ENCODE measurements at regions not wholly inside any gene's neighbourhood (a gene's known extent, or its start where the extent isn't known, plus 50 kb on each side); places are given as distances from the start of the nearest gene placed in this dataset.
"Not testable (repeated sequence)": the region's sequence is repeated elsewhere in the genome, so short reads cannot be mapped to it uniquely, and the experiment has no call there.

DNA sequence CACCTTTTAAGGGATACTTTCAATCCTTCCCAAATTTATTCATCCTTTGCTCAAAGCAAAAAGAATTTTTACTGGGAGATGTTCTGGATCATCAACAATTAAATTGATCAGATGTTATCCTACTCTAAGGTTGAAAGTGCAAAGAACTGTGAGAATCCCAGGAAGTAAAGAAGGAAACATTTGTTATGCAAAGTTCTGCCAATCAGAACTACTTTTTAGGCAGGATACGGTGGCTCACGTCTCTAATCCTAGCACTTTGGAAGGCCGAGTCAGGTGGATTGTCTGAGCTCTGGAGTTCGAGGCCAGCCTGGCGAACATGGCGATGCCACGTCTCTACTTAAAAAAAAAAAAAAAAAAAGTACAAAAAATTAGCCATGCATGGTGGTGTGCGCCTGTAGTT lies 882.3 kb downstream of the DIAPH3 start:
- 97% methylated on average over 8 of the region's 8 CpGs for WGBS
- Histone ChIP-seq H3K4me1 (ENCODE audit: control insufficient read depth in 2 of 2, insufficient read depth in 2 of 2, low read length in 2 of 2) (no peaks in the 10 kb centered on the region), H3K27ac (ENCODE audit: low read depth in 1 of 2, low read length in 1 of 2) (no peak overlapping the region), H3K9me3 (ENCODE audit: control insufficient read depth in 2 of 2, insufficient read depth in 1 of 2, low read length in 1 of 2) (no peaks in the 10 kb centered on the region), H3K27me3 (ENCODE audit: control insufficient read depth in 2 of 2, insufficient read depth in 1 of 2, low read length in 1 of 2) (no peaks in the 10 kb centered on the region), H3K4me3 (ENCODE audit: low read length in 2 of 2) (no peak overlapping the region), H3K36me3 (ENCODE audit: control insufficient read depth in 2 of 2, insufficient read depth in 2 of 2, low read length in 1 of 2) (no peaks in the 10 kb centered on the region)
- no peak for DNase-seq (ENCODE audit: low read depth in 6 of 9, low spot score in 9 of 9)

DNA sequence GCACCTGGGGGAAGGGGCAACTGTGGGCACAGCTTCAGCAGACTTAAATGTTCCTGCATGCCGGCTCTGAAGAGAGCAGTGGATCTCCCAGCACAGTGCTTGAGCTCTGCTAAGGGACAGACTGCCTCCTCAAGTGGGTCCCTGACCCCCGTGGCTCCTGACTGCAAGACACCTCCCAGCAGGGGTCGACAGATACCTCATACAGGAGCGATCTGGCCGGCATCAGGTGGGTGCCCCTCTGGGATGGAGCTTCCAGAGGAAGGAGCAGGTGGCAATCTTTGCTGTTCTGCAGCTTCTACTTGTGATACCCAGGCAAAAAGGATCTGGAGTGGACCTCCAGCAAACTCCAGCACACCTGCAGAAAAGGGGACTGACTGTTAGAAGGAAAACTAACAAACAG lies 871.5 kb downstream of the DIAPH3 start:
- not testable (repeated sequence) for DNase-seq (ENCODE audit: low read depth in 6 of 9, low spot score in 9 of 9); H3K9me3 ChIP-seq (ENCODE audit: control insufficient read depth in 2 of 2, insufficient read depth in 1 of 2, low read length in 1 of 2); H3K4me3 ChIP-seq (ENCODE audit: low read length in 2 of 2); H3K4me1 ChIP-seq (ENCODE audit: control insufficient read depth in 2 of 2, insufficient read depth in 2 of 2, low read length in 2 of 2); H3K27ac ChIP-seq (ENCODE audit: low read depth in 1 of 2, low read length in 1 of 2); H3K27me3 ChIP-seq (ENCODE audit: control insufficient read depth in 2 of 2, insufficient read depth in 1 of 2, low read length in 1 of 2); H3K36me3 ChIP-seq (ENCODE audit: control insufficient read depth in 2 of 2, insufficient read depth in 2 of 2, low read length in 1 of 2)
- WGBS, result 92% methylated on average over 5 of the region's 5 CpGs

DNA sequence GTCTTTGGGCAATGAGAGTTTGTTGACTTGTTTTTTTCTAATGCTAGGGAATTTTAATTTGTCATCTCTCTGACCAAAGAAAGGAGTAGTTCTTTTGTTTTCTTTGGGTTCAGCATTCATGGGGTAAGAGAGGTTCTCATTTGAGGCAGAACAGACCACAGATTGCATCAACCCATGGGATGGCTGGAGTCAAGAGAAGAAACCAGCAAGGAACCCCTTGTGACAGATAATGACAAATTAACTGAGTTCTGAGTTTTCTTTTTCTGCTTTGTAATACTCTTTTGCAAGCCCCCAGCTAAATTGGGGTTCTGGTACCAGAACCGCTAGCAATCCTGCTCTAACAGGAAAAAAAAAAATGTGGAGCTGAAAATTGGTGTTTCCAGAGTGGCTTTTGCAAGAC lies 864.1 kb downstream of the DIAPH3 start:
- no peaks in the 10 kb centered on the region for H3K9me3 ChIP-seq (ENCODE audit: control insufficient read depth in 2 of 2, insufficient read depth in 1 of 2, low read length in 1 of 2)
- 95% methylated on average over 1 of the region's 1 CpG for WGBS
- no peaks in the 10 kb centered on the region for H3K36me3 ChIP-seq (ENCODE audit: control insufficient read depth in 2 of 2, insufficient read depth in 2 of 2, low read length in 1 of 2)

DNA sequence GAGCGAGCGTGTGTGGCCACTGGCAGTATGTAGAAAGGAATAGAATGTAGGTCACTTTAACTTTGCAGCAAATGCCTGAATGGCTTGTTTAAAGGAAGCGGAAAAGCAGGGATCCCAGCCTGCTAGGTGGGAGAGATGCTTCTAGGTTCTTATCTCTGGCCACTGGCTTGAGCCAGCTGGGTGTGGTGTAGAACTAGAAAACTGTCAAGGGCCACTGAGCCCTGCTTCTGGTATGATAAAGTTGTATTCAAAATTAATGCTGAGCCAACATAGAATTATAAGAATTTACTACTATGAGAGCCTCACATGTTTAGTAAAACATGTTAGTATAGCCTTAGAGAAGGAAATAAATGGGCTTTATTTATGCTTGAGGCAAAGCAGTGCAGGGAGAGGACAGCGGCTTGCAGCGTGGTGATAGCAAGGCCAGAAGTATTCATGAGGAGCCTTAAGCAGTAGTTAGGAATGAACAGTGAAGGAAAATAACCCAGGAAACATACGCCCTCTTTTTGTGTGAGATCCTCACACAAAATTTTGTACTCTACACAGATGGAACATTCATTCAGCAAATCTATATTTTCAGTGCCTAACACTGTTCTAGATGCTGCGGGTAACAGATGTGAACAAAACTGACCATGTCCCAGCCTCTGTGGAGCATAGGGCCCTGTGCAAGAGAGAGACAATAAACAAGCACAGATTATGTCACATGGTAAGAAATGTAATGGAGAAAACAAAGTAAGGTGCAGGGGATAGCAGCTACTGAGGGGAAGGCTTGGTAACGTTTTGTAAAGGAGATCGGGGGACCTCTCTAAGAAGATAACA lies 863.2 kb downstream of the DIAPH3 start:
- Histone ChIP-seq H3K9me3 (ENCODE audit: control insufficient read depth in 2 of 2, insufficient read depth in 1 of 2, low read length in 1 of 2) (no peaks in the 10 kb centered on the region), H3K27ac (ENCODE audit: low read depth in 1 of 2, low read length in 1 of 2) (no peak overlapping the region), H3K36me3 (ENCODE audit: control insufficient read depth in 2 of 2, insufficient read depth in 2 of 2, low read length in 1 of 2) (no peaks in the 10 kb centered on the region), H3K27me3 (ENCODE audit: control insufficient read depth in 2 of 2, insufficient read depth in 1 of 2, low read length in 1 of 2) (no peaks in the 10 kb centered on the region), H3K4me1 (ENCODE audit: control insufficient read depth in 2 of 2, insufficient read depth in 2 of 2, low read length in 2 of 2) (no peaks in the 10 kb centered on the region), H3K4me3 (ENCODE audit: low read length in 2 of 2) (no peak overlapping the region)
- 92% methylated on average over 9 of the region's 9 CpGs for WGBS
- no peak for DNase-seq (ENCODE audit: low read depth in 6 of 9, low spot score in 9 of 9)

More for the DNA sequence above, 864.1 kb downstream of the DIAPH3 start:
- H3K27me3 ChIP-seq (ENCODE audit: control insufficient read depth in 2 of 2, insufficient read depth in 1 of 2, low read length in 1 of 2), result no peaks in the 10 kb centered on the region
- no peak overlapping the region for H3K27ac ChIP-seq (ENCODE audit: low read depth in 1 of 2, low read length in 1 of 2)
- DNase-seq (ENCODE audit: low read depth in 6 of 9, low spot score in 9 of 9), result no peak
- no peak overlapping the region for H3K4me3 ChIP-seq (ENCODE audit: low read length in 2 of 2)
- H3K4me1 ChIP-seq (ENCODE audit: control insufficient read depth in 2 of 2, insufficient read depth in 2 of 2, low read length in 2 of 2), result no peaks in the 10 kb centered on the region

DNA sequence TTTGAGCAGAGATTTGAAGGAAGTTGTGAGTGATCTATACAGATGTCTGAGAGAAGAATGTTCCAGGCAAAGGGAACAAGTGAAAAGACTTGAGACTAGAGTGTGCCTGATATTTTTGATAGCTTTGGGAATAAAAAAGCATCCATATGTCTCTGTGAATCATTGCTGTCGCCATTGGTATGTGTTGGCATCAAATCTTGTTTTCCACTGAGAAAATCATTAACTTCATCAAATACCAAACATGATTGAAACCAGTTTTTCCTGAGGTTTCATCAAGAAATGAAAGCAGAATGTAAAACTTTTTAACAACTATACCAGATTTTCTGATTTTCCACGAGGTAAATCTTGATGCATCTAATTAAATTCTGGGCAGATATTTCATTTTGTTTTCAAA lies 862.6 kb downstream of the DIAPH3 start:
- Histone ChIP-seq H3K27ac (ENCODE audit: low read depth in 1 of 2, low read length in 1 of 2) (no peak overlapping the region), H3K4me1 (ENCODE audit: control insufficient read depth in 2 of 2, insufficient read depth in 2 of 2, low read length in 2 of 2) (no peaks in the 10 kb centered on the region), H3K4me3 (ENCODE audit: low read length in 2 of 2) (no peak overlapping the region), H3K36me3 (ENCODE audit: control insufficient read depth in 2 of 2, insufficient read depth in 2 of 2, low read length in 1 of 2) (no peaks in the 10 kb centered on the region), H3K27me3 (ENCODE audit: control insufficient read depth in 2 of 2, insufficient read depth in 1 of 2, low read length in 1 of 2) (no peaks in the 10 kb centered on the region), H3K9me3 (ENCODE audit: control insufficient read depth in 2 of 2, insufficient read depth in 1 of 2, low read length in 1 of 2) (no peaks in the 10 kb centered on the region)
- DNase-seq (ENCODE audit: low read depth in 6 of 9, low spot score in 9 of 9), result no peak
- 89% methylated on average over 2 of the region's 2 CpGs for WGBS

DNA sequence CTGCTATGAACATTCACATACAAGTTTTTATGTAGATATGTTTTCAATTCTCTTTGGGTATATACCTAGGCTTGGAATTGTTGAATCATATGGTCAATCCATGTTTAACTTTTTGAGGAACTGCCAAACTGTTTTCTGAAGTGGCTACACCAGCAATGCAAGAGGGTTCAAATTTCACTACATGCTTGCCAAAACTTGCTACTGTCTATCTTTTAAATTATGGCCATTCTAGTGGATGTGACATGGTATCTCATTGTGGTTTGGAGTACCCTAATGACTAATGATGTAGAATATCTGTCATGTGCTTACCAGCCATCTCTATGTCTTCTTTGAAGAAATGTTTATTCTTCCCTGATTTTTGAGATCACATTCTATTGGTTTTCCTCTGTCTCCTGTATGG lies 860.3 kb downstream of the DIAPH3 start:
- DNase-seq (ENCODE audit: low read depth in 6 of 9, low spot score in 9 of 9), result no peak
- H3K4me3 ChIP-seq (ENCODE audit: low read length in 2 of 2), result no peak overlapping the region

DNA sequence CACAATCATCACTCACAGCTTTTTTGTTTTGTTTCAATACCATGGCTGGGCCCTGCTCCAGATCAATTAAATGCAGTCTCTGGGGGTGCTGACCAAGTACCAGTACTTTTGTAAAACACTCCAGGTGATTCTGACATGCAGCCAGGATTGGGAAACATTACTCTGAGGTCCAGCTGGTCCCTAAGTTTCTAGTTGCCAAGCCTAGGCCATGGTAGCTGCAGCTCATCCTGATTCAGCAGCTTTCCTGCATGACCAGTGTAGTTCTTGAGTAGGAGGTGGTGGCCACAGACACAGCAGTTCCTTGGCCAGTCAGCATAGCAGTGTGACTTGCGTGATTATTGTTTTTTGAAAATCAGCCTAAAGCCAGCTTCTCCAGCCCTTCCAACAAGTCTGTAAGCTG lies 859.1 kb downstream of the DIAPH3 start:
- no peak for DNase-seq (ENCODE audit: low read depth in 6 of 9, low spot score in 9 of 9)
- Histone ChIP-seq H3K4me3 (ENCODE audit: low read length in 2 of 2) (no peak overlapping the region), H3K36me3 (ENCODE audit: control insufficient read depth in 2 of 2, insufficient read depth in 2 of 2, low read length in 1 of 2) (no peaks in the 10 kb centered on the region), H3K9me3 (ENCODE audit: control insufficient read depth in 2 of 2, insufficient read depth in 1 of 2, low read length in 1 of 2) (no peaks in the 10 kb centered on the region), H3K4me1 (ENCODE audit: control insufficient read depth in 2 of 2, insufficient read depth in 2 of 2, low read length in 2 of 2) (no peaks in the 10 kb centered on the region), H3K27me3 (ENCODE audit: control insufficient read depth in 2 of 2, insufficient read depth in 1 of 2, low read length in 1 of 2) (no peaks in the 10 kb centered on the region), H3K27ac (ENCODE audit: low read depth in 1 of 2, low read length in 1 of 2) (no peak overlapping the region)
- WGBS, result 87% methylated on average over 1 of the region's 1 CpG

More for the DNA sequence above, 860.3 kb downstream of the DIAPH3 start:
- H3K9me3 ChIP-seq (ENCODE audit: control insufficient read depth in 2 of 2, insufficient read depth in 1 of 2, low read length in 1 of 2), result no peaks in the 10 kb centered on the region
- H3K27me3 ChIP-seq (ENCODE audit: control insufficient read depth in 2 of 2, insufficient read depth in 1 of 2, low read length in 1 of 2), result no peaks in the 10 kb centered on the region
- no peaks in the 10 kb centered on the region for H3K36me3 ChIP-seq (ENCODE audit: control insufficient read depth in 2 of 2, insufficient read depth in 2 of 2, low read length in 1 of 2)
- H3K27ac ChIP-seq (ENCODE audit: low read depth in 1 of 2, low read length in 1 of 2), result no peak overlapping the region
- H3K4me1 ChIP-seq (ENCODE audit: control insufficient read depth in 2 of 2, insufficient read depth in 2 of 2, low read length in 2 of 2), result no peaks in the 10 kb centered on the region

DNA sequence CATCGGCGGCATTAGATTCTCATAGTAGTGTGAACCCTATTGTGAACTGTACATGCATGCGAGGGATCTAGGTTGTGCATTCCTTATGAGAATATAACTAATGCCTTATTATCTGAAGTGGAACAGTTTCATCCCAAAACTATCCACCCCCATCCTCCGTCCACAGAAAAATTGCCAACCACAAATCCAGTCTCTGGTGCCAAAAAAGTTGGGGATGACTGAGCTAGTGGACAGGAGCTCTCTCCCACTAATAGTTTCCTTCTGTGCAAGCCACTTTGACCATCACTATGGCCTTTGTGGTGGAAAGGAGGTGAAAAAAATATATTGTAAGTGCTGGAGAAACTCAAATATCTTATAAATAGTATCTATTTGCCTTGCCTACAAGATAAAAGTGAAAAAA lies 857.8 kb downstream of the DIAPH3 start:
- DNase-seq (ENCODE audit: low read depth in 6 of 9, low spot score in 9 of 9), result no peak
- 96% methylated on average over 4 of the region's 4 CpGs for WGBS

DNA sequence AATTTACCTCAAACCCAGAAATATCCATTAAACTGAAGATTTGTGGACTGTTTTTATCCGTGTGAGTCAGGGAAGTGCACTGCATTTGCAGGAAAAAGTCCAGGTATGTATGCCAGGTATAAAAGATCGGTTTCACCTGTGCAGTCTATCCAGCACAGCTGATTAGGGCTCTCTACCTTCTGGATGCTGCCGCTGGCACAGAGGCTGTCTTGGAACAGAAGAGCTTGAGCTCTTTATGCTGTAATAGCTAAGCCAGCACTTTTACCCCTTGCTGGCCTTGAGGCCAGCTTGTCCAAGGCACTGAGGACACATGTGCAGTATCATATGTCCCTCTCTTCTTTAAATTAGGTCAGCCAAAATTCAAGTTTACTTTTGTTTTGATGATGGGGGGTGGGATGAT lies 851.0 kb downstream of the DIAPH3 start:
- no peak for DNase-seq (ENCODE audit: low read depth in 6 of 9, low spot score in 9 of 9)

More for the DNA sequence above, 857.8 kb downstream of the DIAPH3 start:
- Histone ChIP-seq H3K27ac (ENCODE audit: low read depth in 1 of 2, low read length in 1 of 2) (no peak overlapping the region), H3K9me3 (ENCODE audit: control insufficient read depth in 2 of 2, insufficient read depth in 1 of 2, low read length in 1 of 2) (no peaks in the 10 kb centered on the region), H3K36me3 (ENCODE audit: control insufficient read depth in 2 of 2, insufficient read depth in 2 of 2, low read length in 1 of 2) (no peaks in the 10 kb centered on the region), H3K27me3 (ENCODE audit: control insufficient read depth in 2 of 2, insufficient read depth in 1 of 2, low read length in 1 of 2) (no peaks in the 10 kb centered on the region), H3K4me1 (ENCODE audit: control insufficient read depth in 2 of 2, insufficient read depth in 2 of 2, low read length in 2 of 2) (no peaks in the 10 kb centered on the region), H3K4me3 (ENCODE audit: low read length in 2 of 2) (no peak overlapping the region)

More for the DNA sequence above, 851.0 kb downstream of the DIAPH3 start:
- no peaks in the 10 kb centered on the region for H3K36me3 ChIP-seq (ENCODE audit: control insufficient read depth in 2 of 2, insufficient read depth in 2 of 2, low read length in 1 of 2)
- WGBS, result 93% methylated on average over 3 of the region's 3 CpGs
- H3K27ac ChIP-seq (ENCODE audit: low read depth in 1 of 2, low read length in 1 of 2), result no peak overlapping the region
- H3K9me3 ChIP-seq (ENCODE audit: control insufficient read depth in 2 of 2, insufficient read depth in 1 of 2, low read length in 1 of 2), result no peaks in the 10 kb centered on the region
- H3K27me3 ChIP-seq (ENCODE audit: control insufficient read depth in 2 of 2, insufficient read depth in 1 of 2, low read length in 1 of 2), result no peaks in the 10 kb centered on the region
- H3K4me3 ChIP-seq (ENCODE audit: low read length in 2 of 2), result no peak overlapping the region
- H3K4me1 ChIP-seq (ENCODE audit: control insufficient read depth in 2 of 2, insufficient read depth in 2 of 2, low read length in 2 of 2), result no peaks in the 10 kb centered on the region

All from thymus (tissue), 11 donors.